ENCODE measurements at regions not wholly inside any gene's neighbourhood (a gene's known extent, or its start where the extent isn't known, plus 50 kb on each side); places are given as distances from the start of the nearest gene placed in this dataset.

- TF ChIP-seq, protein P1, sequence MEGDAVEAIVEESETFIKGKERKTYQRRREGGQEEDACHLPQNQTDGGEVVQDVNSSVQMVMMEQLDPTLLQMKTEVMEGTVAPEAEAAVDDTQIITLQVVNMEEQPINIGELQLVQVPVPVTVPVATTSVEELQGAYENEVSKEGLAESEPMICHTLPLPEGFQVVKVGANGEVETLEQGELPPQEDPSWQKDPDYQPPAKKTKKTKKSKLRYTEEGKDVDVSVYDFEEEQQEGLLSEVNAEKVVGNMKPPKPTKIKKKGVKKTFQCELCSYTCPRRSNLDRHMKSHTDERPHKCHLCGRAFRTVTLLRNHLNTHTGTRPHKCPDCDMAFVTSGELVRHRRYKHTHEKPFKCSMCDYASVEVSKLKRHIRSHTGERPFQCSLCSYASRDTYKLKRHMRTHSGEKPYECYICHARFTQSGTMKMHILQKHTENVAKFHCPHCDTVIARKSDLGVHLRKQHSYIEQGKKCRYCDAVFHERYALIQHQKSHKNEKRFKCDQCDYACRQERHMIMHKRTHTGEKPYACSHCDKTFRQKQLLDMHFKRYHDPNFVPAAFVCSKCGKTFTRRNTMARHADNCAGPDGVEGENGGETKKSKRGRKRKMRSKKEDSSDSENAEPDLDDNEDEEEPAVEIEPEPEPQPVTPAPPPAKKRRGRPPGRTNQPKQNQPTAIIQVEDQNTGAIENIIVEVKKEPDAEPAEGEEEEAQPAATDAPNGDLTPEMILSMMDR (IDR thresholded peaks at IDR 0.05; ENCODE audit: insufficient read depth, low read length) = no peak
- TF ChIP-seq POLR2AphosphoS5 (IDR thresholded peaks at IDR 0.05; ENCODE audit: low read depth) = no peak
- TF ChIP-seq GABPA (IDR thresholded peaks at IDR 0.05; ENCODE audit: low read depth) = no peak
- TF ChIP-seq, protein P2, sequence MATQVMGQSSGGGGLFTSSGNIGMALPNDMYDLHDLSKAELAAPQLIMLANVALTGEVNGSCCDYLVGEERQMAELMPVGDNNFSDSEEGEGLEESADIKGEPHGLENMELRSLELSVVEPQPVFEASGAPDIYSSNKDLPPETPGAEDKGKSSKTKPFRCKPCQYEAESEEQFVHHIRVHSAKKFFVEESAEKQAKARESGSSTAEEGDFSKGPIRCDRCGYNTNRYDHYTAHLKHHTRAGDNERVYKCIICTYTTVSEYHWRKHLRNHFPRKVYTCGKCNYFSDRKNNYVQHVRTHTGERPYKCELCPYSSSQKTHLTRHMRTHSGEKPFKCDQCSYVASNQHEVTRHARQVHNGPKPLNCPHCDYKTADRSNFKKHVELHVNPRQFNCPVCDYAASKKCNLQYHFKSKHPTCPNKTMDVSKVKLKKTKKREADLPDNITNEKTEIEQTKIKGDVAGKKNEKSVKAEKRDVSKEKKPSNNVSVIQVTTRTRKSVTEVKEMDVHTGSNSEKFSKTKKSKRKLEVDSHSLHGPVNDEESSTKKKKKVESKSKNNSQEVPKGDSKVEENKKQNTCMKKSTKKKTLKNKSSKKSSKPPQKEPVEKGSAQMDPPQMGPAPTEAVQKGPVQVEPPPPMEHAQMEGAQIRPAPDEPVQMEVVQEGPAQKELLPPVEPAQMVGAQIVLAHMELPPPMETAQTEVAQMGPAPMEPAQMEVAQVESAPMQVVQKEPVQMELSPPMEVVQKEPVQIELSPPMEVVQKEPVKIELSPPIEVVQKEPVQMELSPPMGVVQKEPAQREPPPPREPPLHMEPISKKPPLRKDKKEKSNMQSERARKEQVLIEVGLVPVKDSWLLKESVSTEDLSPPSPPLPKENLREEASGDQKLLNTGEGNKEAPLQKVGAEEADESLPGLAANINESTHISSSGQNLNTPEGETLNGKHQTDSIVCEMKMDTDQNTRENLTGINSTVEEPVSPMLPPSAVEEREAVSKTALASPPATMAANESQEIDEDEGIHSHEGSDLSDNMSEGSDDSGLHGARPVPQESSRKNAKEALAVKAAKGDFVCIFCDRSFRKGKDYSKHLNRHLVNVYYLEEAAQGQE (IDR thresholded peaks at IDR 0.05; ENCODE audit: insufficient replicate concordance, low read depth) = no peak
Measured at GRCh38 chr20:12936524-12936923, 72.2 kb upstream of the SPTLC3 start.

Data from HL-60 (cell line).